Glomerular endothelial cell (primary cell): ENCODE measurements at regions not wholly inside any gene's neighbourhood (a gene's known extent, or its start where the extent isn't known, plus 50 kb on each side); places are given as distances from the start of the nearest gene placed in this dataset.
"Not testable (repeated sequence)": the region's sequence is repeated elsewhere in the genome, so short reads cannot be mapped to it uniquely, and the experiment has no call there.

Source experiments
- DNase-seq: peaks from one replicate; pipeline ENCODE4 v3.0.0-alpha.2; 2011; ENCODE audit warnings: low read depth, low spot score; ENCODE audit errors: extremely low read depth

- no peak for DNase-seq
Observed at GRCh38 chr1:182331387-182331786, 60.2 kb downstream of the GLUL start.

- DNase-seq = no peak
Observed at GRCh38 chr1:182330303-182330702, 61.3 kb downstream of the GLUL start.

GRCh38 chr1:182329471-182329870 is 62.1 kb downstream of the GLUL start:
- no peak for DNase-seq

- DNase-seq = no peak
Observed at GRCh38 chr1:182328591-182328990, 63.0 kb downstream of the GLUL start.

GRCh38 chr1:182325339-182325738 is 66.3 kb downstream of the GLUL start:
- no peak for DNase-seq

GRCh38 chr1:182321532-182321931 is 70.1 kb downstream of the GLUL start:
- DNase-seq = not testable (repeated sequence)

- DNase-seq = no peak
Observed at GRCh38 chr1:182317611-182318161, 73.9 kb downstream of the GLUL start.

- DNase-seq = not testable (repeated sequence)
Observed at GRCh38 chr1:182316454-182316853, 75.1 kb downstream of the GLUL start.

- no peak for DNase-seq
Observed at GRCh38 chr1:182315167-182315556, 76.4 kb downstream of the GLUL start.

- no peak for DNase-seq
Observed at GRCh38 chr1:182309631-182310351, 81.8 kb downstream of the GLUL start.

GRCh38 chr1:182308826-182309225 is 82.8 kb downstream of the GLUL start:
- no peak for DNase-seq

- DNase-seq = not testable (repeated sequence)
Observed at GRCh38 chr1:182307486-182307885, 84.1 kb downstream of the GLUL start.

GRCh38 chr1:182305861-182306260 is 85.7 kb downstream of the GLUL start:
- DNase-seq = no peak

GRCh38 chr1:182304627-182305026 is 87.0 kb downstream of the GLUL start:
- DNase-seq = no peak

GRCh38 chr1:182304218-182304617 is 87.4 kb downstream of the GLUL start:
- no peak for DNase-seq

- no peak for DNase-seq
Observed at GRCh38 chr1:182303778-182304177, 87.8 kb downstream of the GLUL start.

GRCh38 chr1:182301467-182302198 is 90.0 kb downstream of the GLUL start:
- no peak for DNase-seq

- no peak for DNase-seq
Observed at GRCh38 chr1:182301026-182301436, 90.6 kb downstream of the GLUL start.

GRCh38 chr1:182299728-182300616 is 91.6 kb downstream of the GLUL start:
- DNase-seq = no peak

GRCh38 chr1:182299054-182299727 is 92.4 kb downstream of the GLUL start:
- not testable (repeated sequence) for DNase-seq
